Endothelial cell (in vitro differentiated cells): ENCODE measurements at regions not wholly inside any gene's neighbourhood (a gene's known extent, or its start where the extent isn't known, plus 50 kb on each side); places are given as distances from the start of the nearest gene placed in this dataset.

Source experiments
- DNase-seq: peaks from one replicate; pipeline ENCODE4 v3.0.0; 2021; ENCODE audit warnings: low spot score
- H3K27ac Mint-ChIP-seq: one replicate; pipeline ENCODE4 v1.8.0; 2021; ENCODE audit warnings: mixed read lengths, inconsistent platforms; ENCODE audit not compliant: unreplicated experiment
- H3K27me3 Mint-ChIP-seq: one replicate; pipeline ENCODE4 v1.8.0; 2021; ENCODE audit warnings: mild to moderate bottlenecking, moderate library complexity, mixed read lengths, inconsistent platforms; ENCODE audit not compliant: unreplicated experiment
- H3K36me3 Mint-ChIP-seq: one replicate; pipeline ENCODE4 v1.8.0; 2021; ENCODE audit warnings: mild to moderate bottlenecking, low read depth, mixed read lengths, inconsistent platforms; ENCODE audit not compliant: unreplicated experiment
- H3K4me1 Mint-ChIP-seq: one replicate; pipeline ENCODE4 v1.8.0; 2021; ENCODE audit warnings: mild to moderate bottlenecking, mixed read lengths, inconsistent platforms; ENCODE audit not compliant: unreplicated experiment
- H3K4me3 Mint-ChIP-seq: one replicate; pipeline ENCODE4 v1.8.0; 2021; ENCODE audit warnings: mild to moderate bottlenecking, mixed read lengths, inconsistent platforms; ENCODE audit not compliant: unreplicated experiment
- H3K9me3 Mint-ChIP-seq: one replicate; pipeline ENCODE4 v1.8.0; 2021; ENCODE audit warnings: mixed read lengths, inconsistent platforms; ENCODE audit not compliant: unreplicated experiment
- CTCF ChIP-seq: fragments of 200-600 bp; sonication (generic); IDR thresholded peaks from one replicate; pipeline ENCODE4 v1.5.0; 2021; ENCODE audit warnings: antibody characterized with exemption; ENCODE audit not compliant: unreplicated experiment

- H3K9me3 Mint-ChIP-seq, result no peaks in the 10 kb centered on the region
- no peaks in the 10 kb centered on the region for H3K36me3 Mint-ChIP-seq
- no peak for TF ChIP-seq CTCF
- DNase-seq, result no peak
- no peaks in the 10 kb centered on the region for H3K27me3 Mint-ChIP-seq
- peaks cover 5% of the 10 kb centered on the region for H3K4me1 Mint-ChIP-seq
- no peak overlapping the region for H3K4me3 Mint-ChIP-seq
- no peak overlapping the region for H3K27ac Mint-ChIP-seq
Measured at GRCh38 chr4:17301266-17301665, 210.6 kb downstream of the QDPR start.

GRCh38 chr4:17296921-17297890, 214.7 kb downstream of the QDPR start:
- Mint-ChIP-seq H3K27me3 (no peaks in the 10 kb centered on the region), H3K4me3 (no peak overlapping the region), H3K9me3 (no peaks in the 10 kb centered on the region), H3K36me3 (no peaks in the 10 kb centered on the region), H3K4me1 (peaks cover 5% of the 10 kb centered on the region), H3K27ac (no peak overlapping the region)
- no peak for DNase-seq
- TF ChIP-seq CTCF, result no peak

- DNase-seq, result no peak
- no peaks in the 10 kb centered on the region for H3K27me3 Mint-ChIP-seq
- H3K27ac Mint-ChIP-seq, result no peak overlapping the region
- no peak for TF ChIP-seq CTCF
- H3K36me3 Mint-ChIP-seq, result no peaks in the 10 kb centered on the region
- H3K9me3 Mint-ChIP-seq, result no peaks in the 10 kb centered on the region
- peaks cover 5% of the 10 kb centered on the region for H3K4me1 Mint-ChIP-seq
- H3K4me3 Mint-ChIP-seq, result no peak overlapping the region
Measured at GRCh38 chr4:17293901-17294300, 218.0 kb downstream of the QDPR start.

GRCh38 chr4:17288151-17288550, 223.7 kb downstream of the QDPR start:
- Mint-ChIP-seq H3K27ac (no peak overlapping the region), H3K27me3 (no peaks in the 10 kb centered on the region)

More at GRCh38 chr4:17288151-17288550, 223.7 kb downstream of the QDPR start:
- no peak overlapping the region for H3K4me3 Mint-ChIP-seq
- no peaks in the 10 kb centered on the region for H3K36me3 Mint-ChIP-seq
- no peak for DNase-seq
- no peak for TF ChIP-seq CTCF
- H3K4me1 Mint-ChIP-seq, result no peaks in the 10 kb centered on the region
- H3K9me3 Mint-ChIP-seq, result no peaks in the 10 kb centered on the region
